Activated CD8-positive, alpha-beta memory T cell treated with anti-CD3 and anti-CD28 coated beads, Interleukin-2, amount 50 U/mL, for 1 hour (primary cell): ENCODE measurements at regions not wholly inside any gene's neighbourhood (a gene's known extent, or its start where the extent isn't known, plus 50 kb on each side); places are given as distances from the start of the nearest gene placed in this dataset.

ENCODE experiments used
- DNase-seq: peaks from one replicate; pipeline ENCODE4 v3.0.0-alpha.2; 2020; ENCODE audit errors: extremely low read depth

DNA sequence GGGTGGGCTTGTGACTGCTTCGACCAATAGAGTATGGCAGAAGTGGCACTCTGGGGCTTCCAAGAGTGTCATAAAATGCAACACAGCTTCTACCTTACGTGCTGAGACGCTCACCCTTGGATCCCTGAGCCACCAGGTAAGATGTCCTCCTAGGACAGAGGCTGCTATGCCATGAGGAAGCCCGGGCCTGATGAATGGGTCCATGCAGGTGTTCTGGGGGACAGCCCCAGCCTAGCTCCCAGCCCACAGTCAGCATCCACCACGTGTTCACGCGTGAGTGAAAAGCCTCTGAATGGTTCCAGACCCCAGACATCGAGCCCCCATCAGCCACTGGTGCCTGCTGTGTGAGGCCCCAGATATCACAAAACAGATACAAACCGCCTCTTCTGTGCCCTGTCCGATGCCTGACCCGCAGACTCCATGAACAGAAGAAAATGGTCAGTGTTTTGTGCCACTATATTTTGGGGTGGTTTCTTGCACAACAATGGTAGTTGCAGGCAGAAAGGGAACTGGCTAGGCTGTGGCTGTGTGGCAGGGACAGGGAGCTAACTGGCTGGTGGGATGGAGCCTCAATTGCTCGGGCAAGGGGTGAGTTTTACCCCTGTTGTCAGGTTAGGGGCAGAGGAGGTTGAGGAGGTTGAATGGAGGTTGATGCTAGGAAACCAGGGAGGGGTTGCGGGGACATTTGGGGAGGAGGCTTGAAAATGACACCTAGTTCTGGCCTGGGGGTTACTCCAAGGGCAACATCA is 92.2 kb downstream of the LINGO1 start:
- DNase-seq: no peak

DNA sequence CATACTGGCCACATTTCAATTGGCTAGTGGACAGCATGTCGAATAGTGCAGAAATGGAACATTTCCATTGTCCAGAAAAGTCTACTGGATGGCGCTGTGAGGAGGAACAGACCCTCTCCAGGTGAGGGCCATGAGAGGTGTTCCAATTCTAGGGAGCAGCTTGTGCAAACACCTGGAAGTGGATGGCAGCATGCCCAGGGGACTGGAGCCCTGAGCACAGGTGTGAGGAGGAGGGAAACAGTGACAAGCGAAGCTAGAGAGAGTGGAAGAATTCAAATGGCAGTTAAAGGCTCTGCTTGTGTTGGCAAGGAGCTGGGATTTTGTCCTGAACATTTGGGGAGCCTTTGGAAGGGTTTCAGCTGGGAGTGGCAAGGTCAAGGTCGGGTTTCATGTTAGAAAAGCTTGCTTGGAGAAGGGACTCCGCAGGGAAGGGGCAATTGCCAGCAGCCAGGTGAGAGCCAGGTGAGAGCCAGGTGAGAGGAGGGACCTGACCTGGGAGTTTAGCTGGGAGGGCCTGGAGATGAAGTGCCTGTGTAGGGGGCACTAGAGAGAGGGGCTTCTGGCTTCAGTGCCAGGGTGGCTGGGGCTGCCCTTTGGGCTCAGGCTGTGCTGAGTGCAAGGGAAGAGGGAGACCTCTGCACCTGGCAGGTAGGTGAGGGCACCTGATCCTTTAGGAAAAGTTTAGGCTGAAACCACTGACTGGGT is 93.8 kb downstream of the LINGO1 start:
- DNase-seq: no peak

DNA sequence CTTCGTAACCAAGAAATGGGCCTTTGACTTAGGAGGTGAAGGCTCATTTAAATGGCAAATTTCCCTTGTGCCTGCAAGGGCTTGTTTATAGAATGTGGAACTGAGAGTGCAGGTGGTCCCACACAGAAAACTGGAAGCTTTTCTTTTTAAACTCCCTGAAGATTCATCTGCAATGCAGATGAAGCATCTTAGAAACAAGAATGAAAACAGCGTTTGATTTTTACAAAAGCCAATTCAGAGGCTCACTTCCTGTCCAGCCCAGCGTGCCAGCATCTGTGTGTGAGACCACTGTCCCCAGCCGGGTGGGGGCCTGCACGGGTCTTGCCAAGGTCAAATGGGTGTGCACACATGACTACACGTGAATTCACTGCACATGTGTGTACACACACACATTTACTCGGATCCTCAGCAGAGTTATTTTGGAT is 94.7 kb downstream of the LINGO1 start:
- DNase-seq: no peak

DNA sequence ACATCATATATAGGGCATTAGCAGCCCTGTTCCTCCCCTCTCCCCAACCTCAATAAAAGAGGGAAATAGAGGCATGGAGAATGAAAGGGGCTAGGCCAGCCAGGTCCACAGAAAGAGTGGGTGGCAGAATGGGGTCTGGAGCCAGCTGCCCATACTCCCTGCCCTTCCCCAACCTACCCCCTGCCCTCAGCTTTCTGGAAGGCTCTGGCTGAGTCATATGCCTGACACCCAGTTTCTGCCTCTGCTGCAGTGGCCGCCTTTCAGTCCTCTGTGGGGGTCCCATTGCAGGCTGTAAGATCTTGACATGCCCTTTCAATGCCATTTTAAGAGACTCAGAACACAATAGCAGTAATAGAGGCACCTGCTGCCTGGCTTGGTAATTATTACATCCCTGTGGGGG is 95.7 kb downstream of the LINGO1 start:
- DNase-seq: no peak

DNA sequence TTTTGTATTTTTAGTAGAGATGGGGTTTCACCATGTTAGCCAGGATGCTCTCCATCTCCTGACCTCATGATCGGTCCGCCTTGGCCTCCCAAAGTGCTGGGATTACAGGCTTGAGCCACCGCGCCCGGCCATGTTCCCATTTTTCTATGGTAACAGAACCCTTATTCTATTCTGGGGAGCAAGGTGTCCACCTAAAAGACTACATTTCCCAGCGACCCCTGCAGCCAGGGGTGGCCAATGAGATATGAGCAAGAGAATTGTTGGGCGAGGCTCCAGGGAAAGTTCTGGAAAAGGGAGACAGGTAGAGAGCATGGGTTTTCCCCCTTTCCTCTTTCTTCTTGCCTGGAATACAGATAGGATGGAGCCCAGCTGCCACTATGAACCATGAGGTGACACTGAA is 96.9 kb downstream of the LINGO1 start:
- DNase-seq: no peak
